ENCODE measurements at regions not wholly inside any gene's neighbourhood (a gene's known extent, or its start where the extent isn't known, plus 50 kb on each side); places are given as distances from the start of the nearest gene placed in this dataset.

- no peak for DNase-seq
Measured at GRCh38 chr5:67310740-67311139, 114.1 kb upstream of the CD180 start.

- DNase-seq, result no peak
Measured at GRCh38 chr5:67310169-67310568, 113.6 kb upstream of the CD180 start.

DNA sequence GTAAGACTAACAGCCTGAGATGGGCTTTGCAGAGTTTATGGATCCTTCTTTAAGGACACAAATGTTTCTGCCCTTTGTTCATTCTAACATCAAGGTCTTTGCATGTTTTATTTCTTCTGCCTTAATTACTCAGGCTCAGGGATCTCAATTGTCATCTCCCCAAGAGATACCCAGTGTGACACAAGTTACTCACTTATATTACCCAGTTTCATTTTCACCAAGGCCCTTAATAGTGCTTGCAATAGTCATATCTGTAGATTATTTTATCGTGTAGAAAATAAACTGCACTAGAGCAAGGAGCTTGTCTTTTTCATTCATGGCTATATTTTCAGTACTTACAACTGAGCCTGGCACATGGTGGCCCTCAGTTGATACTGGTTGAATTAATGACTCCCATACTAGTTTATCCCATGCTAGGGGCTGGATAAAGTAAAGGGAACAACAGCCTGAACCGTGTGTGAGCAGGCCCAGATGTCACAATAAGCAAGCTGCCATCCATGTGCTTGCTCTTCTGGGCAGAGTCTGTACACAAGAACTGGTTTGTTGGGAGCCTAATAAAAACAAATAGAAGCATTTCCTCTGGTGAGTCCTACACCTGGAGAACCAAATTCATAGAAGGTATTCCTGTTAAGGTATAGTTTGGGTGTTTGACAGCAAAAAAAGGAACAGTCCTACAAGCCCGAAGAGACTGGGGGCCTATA, 112.5 kb upstream of the CD180 start:
- no peak for DNase-seq

GRCh38 chr5:67306965-67307607, 110.5 kb upstream of the CD180 start:
- no peak for DNase-seq

GRCh38 chr5:67305913-67306710, 109.5 kb upstream of the CD180 start:
- DNase-seq, result no peak

DNA sequence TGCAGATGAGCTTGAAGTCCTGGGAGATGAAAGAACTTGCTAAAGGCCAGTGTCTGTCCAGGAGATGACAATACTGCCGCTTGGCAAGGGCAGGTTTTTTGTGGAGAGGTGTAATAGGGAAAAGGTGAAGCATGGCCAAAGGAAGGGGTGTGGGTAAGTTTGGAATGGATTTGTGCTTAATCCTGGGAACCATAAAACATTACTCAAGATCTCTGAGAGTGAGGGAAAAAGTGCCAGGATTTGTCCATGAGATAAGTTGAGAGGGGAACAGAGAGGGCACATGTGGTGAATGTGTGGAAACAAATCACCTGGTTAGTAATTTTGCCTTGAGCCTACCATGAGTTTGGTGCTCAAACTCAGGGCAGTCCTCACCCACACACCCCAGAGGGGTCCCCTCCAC, 108.8 kb upstream of the CD180 start:
- no peak for DNase-seq

- no peak for DNase-seq
Measured at GRCh38 chr5:67303356-67303755, 106.8 kb upstream of the CD180 start.

DNA sequence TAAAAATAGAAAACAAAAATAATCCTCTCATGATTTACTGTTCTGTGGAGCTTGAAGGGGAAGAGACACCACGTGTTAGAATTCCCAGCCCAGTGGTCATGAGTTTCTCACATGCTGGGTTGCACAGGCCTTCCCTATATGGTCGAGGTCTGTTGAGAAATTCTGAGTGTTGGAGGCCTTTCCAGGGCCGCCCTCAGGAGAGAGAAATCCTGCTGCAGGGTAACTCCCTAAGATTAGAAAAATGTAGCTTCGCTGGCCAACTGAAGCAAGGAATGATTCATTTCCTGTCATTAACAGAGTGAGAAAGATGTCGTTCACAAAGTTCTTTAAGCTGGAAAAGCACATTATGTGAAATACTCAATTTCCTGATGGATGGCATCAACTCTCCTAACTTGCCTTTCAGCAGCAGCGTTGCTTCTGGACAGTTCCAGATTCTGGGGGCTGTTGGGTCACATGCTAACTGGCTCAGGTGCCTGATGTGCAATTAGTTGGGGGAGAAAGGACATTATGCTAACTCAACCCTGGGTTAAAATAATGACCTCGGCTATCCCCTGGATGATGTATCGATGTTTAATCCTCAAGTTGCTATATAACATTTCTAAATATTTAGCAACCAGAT, 104.8 kb upstream of the CD180 start:
- no peak for DNase-seq

- no peak for DNase-seq
Measured at GRCh38 chr5:67300326-67300725, 103.7 kb upstream of the CD180 start.

GRCh38 chr5:67299231-67299735, 102.7 kb upstream of the CD180 start:
- no peak for DNase-seq

DNA sequence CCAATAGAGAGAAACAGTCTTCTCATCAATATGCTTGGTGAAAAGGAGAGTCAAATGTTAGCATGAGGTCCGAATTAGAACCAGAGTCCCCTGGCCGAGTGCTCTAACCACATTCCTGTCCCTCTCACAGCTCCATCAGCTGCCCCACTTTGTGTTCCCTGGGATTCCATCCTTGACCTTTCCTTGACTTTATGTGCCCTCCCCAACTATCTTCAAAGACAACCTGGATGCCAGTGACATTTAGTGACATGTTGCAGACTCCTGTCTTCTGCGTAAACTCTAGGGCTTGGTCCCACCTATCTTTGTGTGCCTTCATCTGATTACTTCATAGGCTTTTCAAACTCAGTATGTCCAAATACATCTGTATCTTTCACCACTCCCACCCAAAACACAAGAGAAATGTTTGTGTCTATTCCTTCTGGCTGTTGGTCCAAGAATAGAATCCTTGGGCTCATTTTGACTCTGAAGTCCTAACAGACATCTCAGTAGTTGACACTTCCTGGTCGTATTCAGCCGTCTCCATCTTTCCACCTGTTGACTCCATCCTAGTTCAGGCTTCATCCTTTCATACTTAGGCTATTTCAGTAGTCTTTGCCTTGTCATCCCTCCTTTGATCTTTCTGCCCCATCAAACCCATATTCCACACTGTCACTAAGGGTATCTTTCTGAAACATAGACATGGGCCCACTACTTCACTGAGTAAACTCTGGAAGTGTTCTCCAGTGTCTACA, 101.4 kb upstream of the CD180 start:
- no peak for DNase-seq

- no peak for DNase-seq
Measured at GRCh38 chr5:67297376-67297775, 100.8 kb upstream of the CD180 start.

GRCh38 chr5:67294266-67294938, 97.8 kb upstream of the CD180 start:
- DNase-seq, result no peak

DNA sequence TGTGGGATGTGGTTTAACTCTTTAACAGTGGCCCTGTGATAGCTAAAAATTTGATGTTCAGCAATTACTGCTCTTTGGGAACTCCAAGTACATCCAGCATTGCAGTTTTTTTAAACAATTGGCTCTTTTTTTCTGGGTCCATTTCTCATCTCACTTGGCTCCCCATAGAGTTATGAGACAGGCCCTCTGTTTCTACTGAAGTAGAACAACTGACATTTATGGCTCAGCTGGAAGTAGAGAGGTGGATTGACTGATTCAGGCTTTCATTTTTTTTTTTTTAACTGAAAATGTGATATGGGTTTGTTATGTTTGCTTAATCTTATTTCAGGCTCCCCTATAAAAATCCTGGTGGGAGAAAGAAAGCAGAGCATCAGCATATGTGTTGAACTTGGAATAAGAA, 96.6 kb upstream of the CD180 start:
- peak in 1 of 2 donors; percentile 66 for DNase-seq

- no peak for DNase-seq
Measured at GRCh38 chr5:67292201-67292940, 95.8 kb upstream of the CD180 start.

DNA sequence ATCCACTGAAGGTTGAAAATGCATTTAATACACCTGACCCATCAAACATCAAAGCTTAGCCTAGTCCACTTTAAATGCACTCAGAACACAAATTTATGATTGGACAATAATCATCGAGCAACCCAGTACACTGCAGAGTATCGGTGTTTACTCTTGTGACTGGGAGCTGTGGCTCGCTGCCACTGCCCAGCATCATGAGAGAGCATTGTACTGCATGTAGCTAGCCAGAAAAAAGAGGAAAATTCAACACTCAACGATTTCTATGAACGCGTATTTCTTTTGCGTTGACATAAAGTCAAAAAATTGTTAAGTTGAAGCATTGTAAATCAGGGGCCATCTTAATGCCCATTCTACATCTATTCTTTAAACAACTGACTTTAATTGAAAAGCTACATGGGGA, 95.1 kb upstream of the CD180 start:
- peak; percentile 55 to 72 for DNase-seq

DNA sequence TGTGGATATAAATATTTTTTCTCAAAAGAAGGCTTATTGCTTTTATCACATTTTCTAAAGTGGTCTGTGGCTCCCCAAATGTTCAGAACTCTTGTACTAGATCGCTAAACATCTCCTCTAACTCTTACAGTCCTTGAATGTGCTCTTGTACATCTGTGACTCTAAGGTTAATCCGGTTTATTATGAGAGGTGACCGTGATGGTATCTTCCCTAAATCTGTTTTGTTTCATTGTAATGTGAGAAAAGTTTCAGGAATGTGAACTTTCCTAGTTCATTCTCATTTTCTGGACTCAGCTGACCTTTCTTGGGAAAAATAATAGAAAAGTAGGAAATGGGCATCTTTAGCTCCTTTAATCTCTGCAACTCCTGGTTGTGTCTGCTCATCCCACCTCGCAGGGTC, 94.5 kb upstream of the CD180 start:
- no peak for DNase-seq

- no peak for DNase-seq
Measured at GRCh38 chr5:67290655-67291054, 94.1 kb upstream of the CD180 start.

GRCh38 chr5:67289763-67290521, 93.3 kb upstream of the CD180 start:
- no peak for DNase-seq

- DNase-seq, result peak in 1 of 2 donors; percentile 73
Measured at GRCh38 chr5:67287510-67288268, 91.1 kb upstream of the CD180 start.
